SK-N-SH (cell line): ENCODE measurements at regions not wholly inside any gene's neighbourhood (a gene's known extent, or its start where the extent isn't known, plus 50 kb on each side); places are given as distances from the start of the nearest gene placed in this dataset.

ENCODE experiments used
- CTCF ChIA-PET: fragments of 300-600, 350-600 bp; formaldehyde crosslinking; extraction: SDS; loops from one replicate; lab custom pipeline; 2021; lab: Yijun Ruan, JAX
- POLR2A ChIA-PET: fragments of 350-600 bp; sonication (Branson Sonifier 250); formaldehyde crosslinking; extraction: SDS; loops from one replicate; lab custom pipeline; 2020; ENCODE audit warnings: antibody characterized with exemption, inconsistent platforms; lab: Yijun Ruan, JAX
- DNase-seq: peaks from one replicate; pipeline ENCODE4 v3.0.0; 2012
- H2AFZ ChIP-seq: fragments of 200-600 bp; sonication (generic); 2 replicates; pipeline ENCODE4 v1.8.1; 2016; ENCODE audit warnings: antibody characterized with exemption, mild to moderate bottlenecking, low read depth
- H3F3A ChIP-seq: fragments of 200-600 bp; sonication (generic); replicated peaks from 2 replicates; pipeline ENCODE3; 2016; ENCODE audit warnings: antibody characterized with exemption, mild to moderate bottlenecking; ENCODE audit not compliant: insufficient read depth
- H3K27ac ChIP-seq, 2 experiments: fragments of 200-500 bp in 1 of 2; fragments of 200-600 bp in 1 of 2; sonication (Bioruptor generic) in 1 of 2; sonication (generic), shearing (Covaris generic) in 1 of 2; 2 replicates each; pipeline versions ENCODE4 v1.5.1 to v1.6.1; 2014 to 2016; ENCODE audit warnings: low read depth in 2 of 2, inconsistent platforms in 1 of 2, low read length in 1 of 2, mild to moderate bottlenecking in 1 of 2, mixed read lengths in 1 of 2
- H3K27me3 ChIP-seq: fragments of 200-600 bp; sonication (generic), shearing (Covaris generic); 2 replicates; pipeline ENCODE4 v1.6.1; 2016; ENCODE audit warnings: mixed run types; ENCODE audit not compliant: insufficient read depth
- H3K36me3 ChIP-seq, 2 experiments: fragments of 200-500 bp in 1 of 2; fragments of 200-600 bp in 1 of 2; sonication (Bioruptor generic) in 1 of 2; sonication (generic) in 1 of 2; replicated peaks in 1 of 2; 2 replicates each; pipeline versions ENCODE3 to v1.5.1; 2014 to 2016; ENCODE audit warnings: low read length in 1 of 2, mild to moderate bottlenecking in 1 of 2; ENCODE audit not compliant: insufficient read depth in 2 of 2, control insufficient read depth in 1 of 2
- H3K4me1 ChIP-seq, 2 experiments: fragments of 200-500 bp in 1 of 2; fragments of 200-600 bp in 1 of 2; sonication (Bioruptor generic) in 1 of 2; sonication (generic), shearing (Covaris generic) in 1 of 2; 2 replicates each; pipeline versions ENCODE4 v1.5.1 to v1.6.1; 2014 to 2016; ENCODE audit warnings: low read depth in 1 of 2, low read length in 1 of 2, mixed run types in 1 of 2; ENCODE audit not compliant: insufficient read depth in 2 of 2, control insufficient read depth in 1 of 2
- H3K4me2 ChIP-seq: fragments of 200-600 bp; sonication (generic), shearing (Covaris generic); 2 replicates; pipeline ENCODE4 v1.6.1; 2017; ENCODE audit warnings: mixed run types
- H3K4me3 ChIP-seq, 2 experiments: fragments of 200-500 bp in 1 of 2; fragments of 200-600 bp in 1 of 2; sonication (Bioruptor generic) in 1 of 2; sonication (generic), shearing (Covaris generic) in 1 of 2; 2 replicates each; pipeline versions ENCODE4 v1.5.1 to v1.8.1; 2014 to 2016; ENCODE audit warnings: low read depth in 2 of 2, inconsistent platforms in 1 of 2, low read length in 1 of 2, mild to moderate bottlenecking in 1 of 2, mixed read lengths in 1 of 2, moderate library complexity in 1 of 2
- H3K79me2 ChIP-seq: fragments of 200-600 bp; sonication (generic); 2 replicates; pipeline ENCODE4 v1.8.1; 2017; ENCODE audit warnings: mild to moderate bottlenecking; ENCODE audit not compliant: insufficient read depth
- H3K9ac ChIP-seq: fragments of 200-600 bp; sonication (generic); 2 replicates; pipeline ENCODE4 v1.6.1; 2017; ENCODE audit warnings: mixed run types
- H3K9me2 ChIP-seq: fragments of 200-600 bp; sonication (generic); 2 replicates; pipeline ENCODE4 v1.6.1; 2017; ENCODE audit warnings: mixed run types
- H3K9me3 ChIP-seq: fragments of 200-600 bp; sonication (generic); 2 replicates; pipeline ENCODE4 v1.6.1; 2017; ENCODE audit warnings: mixed run types, mild to moderate bottlenecking, moderate library complexity
- H4K20me1 ChIP-seq: fragments of 200-600 bp; sonication (generic); 2 replicates; pipeline ENCODE4 v1.6.1; 2017; ENCODE audit warnings: mild to moderate bottlenecking, mixed run types; ENCODE audit not compliant: insufficient read depth
- CHD2 ChIP-seq: fragments of 150-350 bp; IDR thresholded peaks from 2 replicates; pipeline ENCODE4 v1.6.1; 2018; ENCODE audit warnings: low read length; ENCODE audit not compliant: partially characterized antibody
- ELF1 ChIP-seq: IDR thresholded peaks from 2 replicates; pipeline ENCODE4 v1.4.0; 2012
- EP300 ChIP-seq, 2 experiments: IDR thresholded peaks; 2 replicates each; pipeline versions ENCODE4 v1.4.0 to v1.6.1; 2012; ENCODE audit warnings: borderline replicate concordance in 1 of 2, low read depth in 1 of 2, low read length in 1 of 2
- EZH2phosphoT487 ChIP-seq: fragments of 200-600 bp; sonication (generic); IDR thresholded peaks from 2 replicates; pipeline ENCODE4 v1.6.1; 2017; ENCODE audit warnings: low read depth, mixed run types, mild to moderate bottlenecking, antibody characterized with exemption, moderate library complexity, borderline replicate concordance
- FOSL2 ChIP-seq: IDR thresholded peaks from 2 replicates; pipeline ENCODE4 v1.4.0; 2012; ENCODE audit warnings: low read depth, mild to moderate bottlenecking, moderate library complexity, borderline replicate concordance
- FOXJ3 ChIP-seq: sonication (generic); formaldehyde crosslinking; IDR thresholded peaks from 2 replicates; pipeline ENCODE4 v1.5.1; 2020; ENCODE audit warnings: mild to moderate bottlenecking, missing genetic modification reagents
- FOXM1 ChIP-seq: IDR thresholded peaks from 2 replicates; pipeline ENCODE4 v1.4.0; 2012; ENCODE audit warnings: low read depth, mild to moderate bottlenecking
- JUND ChIP-seq: IDR thresholded peaks from 2 replicates; pipeline ENCODE4 v1.4.0; 2012
- MEF2A ChIP-seq: IDR thresholded peaks from 2 replicates; pipeline ENCODE4 v1.4.0; 2012; ENCODE audit warnings: low read depth, borderline replicate concordance
- RAD21 ChIP-seq: IDR thresholded peaks from 2 replicates; pipeline ENCODE4 v1.6.1; 2012; ENCODE audit warnings: mild to moderate bottlenecking, low read length
- RCOR1 ChIP-seq: fragments of 150-350 bp; IDR thresholded peaks from 2 replicates; pipeline ENCODE4 v1.6.1; 2017; ENCODE audit warnings: antibody characterized with exemption, low read length
- RXRA ChIP-seq: IDR thresholded peaks from 2 replicates; pipeline ENCODE4 v1.4.0; 2012; ENCODE audit warnings: low read depth, mild to moderate bottlenecking, borderline replicate concordance
- SIN3A ChIP-seq: IDR thresholded peaks from 2 replicates; pipeline ENCODE4 v1.6.1; 2012; ENCODE audit warnings: low read depth, mild to moderate bottlenecking, low read length, moderate library complexity, borderline replicate concordance
- SMC3 ChIP-seq: IDR thresholded peaks from 2 replicates; pipeline ENCODE4 v1.6.1; 2012; ENCODE audit warnings: low read depth, low read length, improper control_type of control experiment
- TEAD4 ChIP-seq: IDR thresholded peaks from 2 replicates; pipeline ENCODE4 v1.4.0; 2012; ENCODE audit warnings: mild to moderate bottlenecking, borderline replicate concordance; ENCODE audit not compliant: insufficient read depth
- YY1 ChIP-seq: IDR thresholded peaks from 2 replicates; pipeline ENCODE4 v1.4.0; 2012; ENCODE audit warnings: low read depth, mild to moderate bottlenecking
- WGBS: methylation state at CpG from one replicate; pipeline ENCODE4 v1.1.6; 2017; ENCODE audit warnings: low lambda C conversion rate; 5-methylcytosine and 5-hydroxymethylcytosine counted together
- TF ChIP-seq, protein P1 (sequence below): IDR thresholded peaks from 2 replicates; pipeline ENCODE4 v1.4.0; 2012; ENCODE audit warnings: low read depth, borderline replicate concordance
- TF ChIP-seq, protein P2 (sequence below): IDR thresholded peaks from 2 replicates; pipeline ENCODE4 v1.4.0; 2012; ENCODE audit warnings: low read depth
- TF ChIP-seq, protein P3 (sequence below): IDR thresholded peaks from 2 replicates; pipeline ENCODE4 v1.6.1; 2012; ENCODE audit warnings: mild to moderate bottlenecking, low read depth, low read length, moderate library complexity

DNA sequence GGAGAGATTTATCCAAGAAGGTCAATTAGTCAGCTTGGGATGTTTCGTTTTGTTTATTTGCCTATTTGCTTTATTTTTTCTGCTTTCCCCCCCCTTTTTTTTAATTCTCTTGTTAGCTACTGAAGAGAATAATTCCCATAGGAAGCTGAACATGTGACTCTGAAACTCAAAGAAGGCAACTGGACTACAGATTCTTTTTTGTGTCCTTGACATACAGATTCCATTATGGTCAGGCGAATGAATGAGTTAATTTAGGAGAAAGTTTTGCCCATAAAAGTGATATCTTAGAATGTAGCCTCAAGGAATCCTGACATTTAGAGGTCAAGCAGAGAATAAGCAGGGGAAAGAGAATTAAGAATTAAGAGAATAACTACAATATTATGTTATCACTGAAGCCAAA lies 514.2 kb upstream of the LINC00305 start (continued):
- TF ChIP-seq EP300 (IDR thresholded peaks at IDR 0.05; ENCODE audit: borderline replicate concordance in 1 of 2, low read depth in 1 of 2, low read length in 1 of 2) (no peak), YY1 (no peak)
- TF ChIP-seq, protein P1, sequence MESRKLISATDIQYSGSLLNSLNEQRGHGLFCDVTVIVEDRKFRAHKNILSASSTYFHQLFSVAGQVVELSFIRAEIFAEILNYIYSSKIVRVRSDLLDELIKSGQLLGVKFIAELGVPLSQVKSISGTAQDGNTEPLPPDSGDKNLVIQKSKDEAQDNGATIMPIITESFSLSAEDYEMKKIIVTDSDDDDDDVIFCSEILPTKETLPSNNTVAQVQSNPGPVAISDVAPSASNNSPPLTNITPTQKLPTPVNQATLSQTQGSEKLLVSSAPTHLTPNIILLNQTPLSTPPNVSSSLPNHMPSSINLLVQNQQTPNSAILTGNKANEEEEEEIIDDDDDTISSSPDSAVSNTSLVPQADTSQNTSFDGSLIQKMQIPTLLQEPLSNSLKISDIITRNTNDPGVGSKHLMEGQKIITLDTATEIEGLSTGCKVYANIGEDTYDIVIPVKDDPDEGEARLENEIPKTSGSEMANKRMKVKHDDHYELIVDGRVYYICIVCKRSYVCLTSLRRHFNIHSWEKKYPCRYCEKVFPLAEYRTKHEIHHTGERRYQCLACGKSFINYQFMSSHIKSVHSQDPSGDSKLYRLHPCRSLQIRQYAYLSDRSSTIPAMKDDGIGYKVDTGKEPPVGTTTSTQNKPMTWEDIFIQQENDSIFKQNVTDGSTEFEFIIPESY = no peak
- TF ChIP-seq, all 33 proteins: peak for 0

DNA sequence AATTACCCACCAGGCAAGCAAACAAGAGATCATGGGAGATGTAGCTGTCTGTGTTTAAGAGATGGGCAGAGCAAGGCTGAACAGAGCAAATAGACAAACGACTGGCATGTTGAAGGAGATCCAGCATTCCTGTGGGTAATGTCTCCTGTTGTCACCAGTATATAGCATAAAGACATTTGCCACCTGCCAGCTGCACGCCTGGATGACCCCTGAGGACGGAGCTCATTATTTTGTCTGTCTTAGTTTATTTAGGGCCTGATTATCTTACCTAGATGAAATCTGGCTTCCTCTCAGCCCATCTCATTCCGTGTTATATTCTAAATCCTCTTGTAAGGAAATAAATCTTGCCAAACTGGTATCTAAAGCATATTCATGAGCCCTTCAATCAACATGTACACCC lies 510.3 kb upstream of the LINC00305 start:
- ChIA-PET CTCF (no interaction called here), POLR2A (no interaction called here)
- no peaks in the 10 kb centered on the region for H4K20me1 ChIP-seq
- no peaks in the 10 kb centered on the region; a peak in 1 of 4 replicates for H3K4me1 ChIP-seq
- no peaks in the 10 kb centered on the region for H3K79me2 ChIP-seq
- no peak for DNase-seq
- no peaks in the 10 kb centered on the region for H3K9me2 ChIP-seq
- 10% methylated on average over 4 of the region's 4 CpGs for WGBS
- no peaks in the 10 kb centered on the region; the same call in 1 of the 2 replicates for H3K9me3 ChIP-seq
- TF ChIP-seq CHD2 (no peak), FOXJ3 (CRISPR knock-in tag) (no peak), FOSL2 (no peak), YY1 (no peak), ELF1 (no peak)
- no peak overlapping the region for H3K4me3 ChIP-seq
- H3K36me3 ChIP-seq = no peaks in the 10 kb centered on the region
- H3F3A ChIP-seq = no peaks in the 10 kb centered on the region
- H3K4me2 ChIP-seq = no peak overlapping the region
- no peaks in the 10 kb centered on the region for H3K27me3 ChIP-seq
- H2AFZ ChIP-seq = no peak overlapping the region
- no peak overlapping the region for H3K27ac ChIP-seq
- no peak overlapping the region for H3K9ac ChIP-seq

DNA sequence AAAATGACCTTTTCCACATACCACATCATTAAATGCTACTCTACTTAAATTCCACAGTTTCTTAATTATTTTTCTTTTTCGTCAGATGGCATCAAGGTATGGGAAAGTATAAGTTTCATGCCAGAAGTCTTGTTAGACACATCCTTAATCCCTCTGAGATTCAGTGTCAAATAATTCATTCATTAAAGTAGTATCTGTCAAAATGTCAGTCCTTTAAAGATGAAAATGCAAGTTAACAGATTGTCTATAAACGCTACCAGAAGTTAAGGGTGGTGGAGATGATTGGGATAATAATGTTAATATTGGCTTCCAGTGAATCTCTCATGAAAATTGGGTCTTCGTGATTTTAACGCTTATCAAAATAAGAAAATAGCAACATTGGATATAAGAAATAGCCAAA lies 504.2 kb upstream of the LINC00305 start:
- Histone ChIP-seq H3K4me1 (no peaks in the 10 kb centered on the region; a peak in 1 of 4 replicates), H3K9me2 (no peaks in the 10 kb centered on the region), H3K27ac (no peak overlapping the region), H3K4me3 (no peak overlapping the region), H3K27me3 (no peaks in the 10 kb centered on the region), H3K36me3 (no peaks in the 10 kb centered on the region), H3F3A (no peaks in the 10 kb centered on the region), H3K9ac (no peak overlapping the region), H3K9me3 (no peaks in the 10 kb centered on the region; the same call in 1 of the 2 replicates), H2AFZ (no peak overlapping the region), H3K4me2 (no peak overlapping the region), H3K79me2 (no peaks in the 10 kb centered on the region), H4K20me1 (no peaks in the 10 kb centered on the region)
- ChIA-PET POLR2A (no interaction called here), CTCF (no interaction called here)
- DNase-seq = no peak
- 17% methylated on average over 4 of the region's 4 CpGs for WGBS
- TF ChIP-seq, protein P1 = no peak
- no peak for TF ChIP-seq RCOR1
- no peak for TF ChIP-seq MEF2A
- no peak for TF ChIP-seq EZH2phosphoT487
- TF ChIP-seq RAD21 = no peak
- no peak for TF ChIP-seq RXRA
- TF ChIP-seq ELF1 = no peak
- TF ChIP-seq TEAD4 = no peak
- no peak for TF ChIP-seq SMC3
- no peak for TF ChIP-seq FOSL2
- no peak for TF ChIP-seq FOXJ3 (CRISPR knock-in tag)
- TF ChIP-seq SIN3A = no peak
- TF ChIP-seq JUND = no peak
- TF ChIP-seq, protein P2, sequence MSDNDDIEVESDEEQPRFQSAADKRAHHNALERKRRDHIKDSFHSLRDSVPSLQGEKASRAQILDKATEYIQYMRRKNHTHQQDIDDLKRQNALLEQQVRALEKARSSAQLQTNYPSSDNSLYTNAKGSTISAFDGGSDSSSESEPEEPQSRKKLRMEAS = no peak
- TF ChIP-seq, protein P3, sequence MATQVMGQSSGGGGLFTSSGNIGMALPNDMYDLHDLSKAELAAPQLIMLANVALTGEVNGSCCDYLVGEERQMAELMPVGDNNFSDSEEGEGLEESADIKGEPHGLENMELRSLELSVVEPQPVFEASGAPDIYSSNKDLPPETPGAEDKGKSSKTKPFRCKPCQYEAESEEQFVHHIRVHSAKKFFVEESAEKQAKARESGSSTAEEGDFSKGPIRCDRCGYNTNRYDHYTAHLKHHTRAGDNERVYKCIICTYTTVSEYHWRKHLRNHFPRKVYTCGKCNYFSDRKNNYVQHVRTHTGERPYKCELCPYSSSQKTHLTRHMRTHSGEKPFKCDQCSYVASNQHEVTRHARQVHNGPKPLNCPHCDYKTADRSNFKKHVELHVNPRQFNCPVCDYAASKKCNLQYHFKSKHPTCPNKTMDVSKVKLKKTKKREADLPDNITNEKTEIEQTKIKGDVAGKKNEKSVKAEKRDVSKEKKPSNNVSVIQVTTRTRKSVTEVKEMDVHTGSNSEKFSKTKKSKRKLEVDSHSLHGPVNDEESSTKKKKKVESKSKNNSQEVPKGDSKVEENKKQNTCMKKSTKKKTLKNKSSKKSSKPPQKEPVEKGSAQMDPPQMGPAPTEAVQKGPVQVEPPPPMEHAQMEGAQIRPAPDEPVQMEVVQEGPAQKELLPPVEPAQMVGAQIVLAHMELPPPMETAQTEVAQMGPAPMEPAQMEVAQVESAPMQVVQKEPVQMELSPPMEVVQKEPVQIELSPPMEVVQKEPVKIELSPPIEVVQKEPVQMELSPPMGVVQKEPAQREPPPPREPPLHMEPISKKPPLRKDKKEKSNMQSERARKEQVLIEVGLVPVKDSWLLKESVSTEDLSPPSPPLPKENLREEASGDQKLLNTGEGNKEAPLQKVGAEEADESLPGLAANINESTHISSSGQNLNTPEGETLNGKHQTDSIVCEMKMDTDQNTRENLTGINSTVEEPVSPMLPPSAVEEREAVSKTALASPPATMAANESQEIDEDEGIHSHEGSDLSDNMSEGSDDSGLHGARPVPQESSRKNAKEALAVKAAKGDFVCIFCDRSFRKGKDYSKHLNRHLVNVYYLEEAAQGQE = no peak
- TF ChIP-seq FOXM1 = no peak
